C1 segment of cervical spinal cord (tissue), 14 donors: ENCODE measurements at regions not wholly inside any gene's neighbourhood (a gene's known extent, or its start where the extent isn't known, plus 50 kb on each side); places are given as distances from the start of the nearest gene placed in this dataset.

Experiments
- DNase-seq, 14 donors: peaks; one replicate each; lab custom pipeline; 2025; lab: John Stamatoyannopoulos, UW

DNA sequence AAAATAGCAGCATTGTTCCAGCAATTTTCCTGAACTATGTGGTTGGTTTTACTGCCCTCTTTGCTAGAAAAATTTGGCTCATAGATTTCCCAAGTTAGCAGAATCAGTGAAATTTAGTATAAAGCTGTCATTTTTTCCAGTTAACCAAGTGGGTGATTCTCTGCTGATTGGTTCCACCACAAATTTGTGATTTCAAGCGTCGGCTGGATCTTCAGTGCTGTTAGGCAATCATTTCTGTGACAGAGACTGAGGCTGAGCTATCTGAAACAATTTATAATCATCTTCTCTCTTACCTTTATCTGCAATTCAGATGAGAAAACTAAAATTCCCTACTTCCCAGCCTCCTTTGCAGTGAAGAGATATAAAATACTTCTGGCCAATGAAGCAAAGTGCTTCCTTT, 68.6 kb upstream of the OTUD4 start:
- no peak for DNase-seq

DNA sequence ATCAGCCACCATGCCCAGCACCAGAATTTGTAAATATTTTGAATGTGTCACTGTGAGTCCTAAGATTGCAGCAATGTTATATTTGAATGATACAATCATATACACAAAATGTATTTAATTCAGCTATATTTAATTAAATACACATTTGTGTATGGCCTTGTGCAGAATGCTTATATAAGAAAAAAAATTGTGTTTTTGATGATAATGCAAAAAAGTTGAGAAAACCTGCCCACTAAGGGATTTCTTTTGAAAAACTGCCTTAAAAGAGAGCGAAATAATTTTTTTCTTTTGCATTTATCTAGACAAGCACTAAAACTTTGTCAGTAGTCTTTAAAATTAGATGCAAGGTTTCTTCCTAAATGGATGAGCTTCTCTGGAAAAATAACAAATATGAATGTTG, 68.1 kb upstream of the OTUD4 start:
- DNase-seq, result no peak

DNA sequence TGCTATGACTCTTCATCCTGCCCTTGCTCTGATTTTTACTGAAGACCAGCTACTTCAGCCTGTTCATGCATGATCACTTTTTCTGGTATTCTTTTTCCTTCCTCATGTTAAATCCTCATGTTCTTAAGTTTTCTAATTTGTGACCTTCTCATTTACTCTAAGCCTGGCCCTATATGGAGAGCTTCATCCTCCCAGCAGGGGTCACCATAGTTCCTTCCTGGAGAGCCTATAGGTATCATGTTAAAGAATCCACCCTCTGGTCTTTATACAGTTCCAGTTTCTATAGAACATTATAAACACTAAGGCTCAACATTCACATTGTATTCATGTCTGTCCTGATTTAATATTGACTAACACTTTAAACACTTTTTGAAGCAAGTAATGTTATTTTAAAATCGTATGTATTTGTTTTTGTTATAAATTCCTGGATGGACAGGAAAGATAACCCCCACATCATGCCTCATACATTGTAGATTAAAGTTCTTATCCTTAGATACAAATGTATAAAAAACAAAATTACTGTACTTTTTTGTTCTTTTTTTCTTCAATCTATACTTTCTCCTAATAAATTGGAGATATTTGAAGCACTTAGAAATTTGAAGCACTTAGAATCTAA, 53.8 kb upstream of the OTUD4 start:
- peak in 3 of 14 donors; percentile 1 to 13 (median 2) for DNase-seq

DNA sequence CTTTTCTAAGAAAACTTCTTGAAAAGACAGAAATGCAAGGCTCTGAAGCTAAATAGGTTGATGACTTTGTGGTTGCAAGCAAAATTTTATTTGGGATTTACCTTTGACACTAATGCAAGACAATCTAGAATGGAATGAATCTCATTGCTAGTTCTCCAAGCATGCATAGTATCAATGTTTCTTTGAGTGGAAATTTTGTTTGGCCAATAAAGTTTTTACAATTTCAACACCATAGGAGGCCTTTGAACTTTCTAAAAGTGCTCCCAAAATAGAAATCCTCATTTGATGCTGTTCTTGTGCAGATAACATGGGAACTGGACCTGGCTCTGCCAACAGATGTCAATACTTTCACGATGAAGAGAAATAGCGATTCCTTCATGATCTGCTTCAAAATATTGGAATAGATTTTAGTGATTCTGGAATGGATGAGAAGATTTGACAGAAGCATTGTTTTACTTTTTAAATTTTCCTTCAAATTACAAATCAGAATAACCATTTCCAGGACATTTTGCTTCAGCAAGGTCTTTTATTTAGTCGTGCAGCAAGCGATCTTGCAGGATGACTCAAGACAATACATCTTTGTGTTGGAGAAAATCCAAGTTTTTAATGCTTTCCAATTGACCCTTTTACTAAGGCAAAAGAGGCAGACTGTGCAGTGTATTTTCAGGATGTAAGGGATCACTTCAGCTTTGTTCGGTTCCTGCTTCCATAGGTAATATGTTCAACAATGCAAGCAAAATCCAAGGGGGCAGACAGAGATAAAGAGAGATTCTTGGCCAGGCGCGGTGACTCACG, 51.7 kb upstream of the OTUD4 start:
- DNase-seq, result no peak

DNA sequence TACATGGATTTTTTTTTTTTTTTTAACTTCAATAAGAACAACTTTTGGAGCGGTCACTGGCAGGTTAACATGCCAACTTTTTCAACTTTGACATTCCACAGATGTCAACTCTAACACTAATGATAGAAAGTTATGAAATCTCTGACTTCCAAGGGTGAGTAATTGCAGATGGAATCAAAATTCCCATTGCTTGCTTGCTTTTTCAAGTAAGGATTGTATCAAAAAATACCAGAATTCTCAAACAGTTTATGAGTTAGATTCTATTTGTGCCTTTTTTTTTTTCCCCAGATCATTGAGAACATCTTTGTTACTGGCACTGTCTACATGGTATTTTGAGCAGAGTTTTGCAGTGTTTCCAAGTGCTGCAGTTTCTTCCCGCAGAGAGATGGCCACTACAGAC, 50.3 kb upstream of the OTUD4 start:
- DNase-seq, result no peak
